Hippocampal formation (tissue), 2 donors: ENCODE measurements at regions not wholly inside any gene's neighbourhood (a gene's known extent, or its start where the extent isn't known, plus 50 kb on each side); places are given as distances from the start of the nearest gene placed in this dataset.
"Not testable (repeated sequence)": the region's sequence is repeated elsewhere in the genome, so short reads cannot be mapped to it uniquely, and the experiment has no call there.

Source experiments
- DNase-seq, 2 donors: peaks; one replicate each; lab custom pipeline; 2025; lab: John Stamatoyannopoulos, UW

DNA sequence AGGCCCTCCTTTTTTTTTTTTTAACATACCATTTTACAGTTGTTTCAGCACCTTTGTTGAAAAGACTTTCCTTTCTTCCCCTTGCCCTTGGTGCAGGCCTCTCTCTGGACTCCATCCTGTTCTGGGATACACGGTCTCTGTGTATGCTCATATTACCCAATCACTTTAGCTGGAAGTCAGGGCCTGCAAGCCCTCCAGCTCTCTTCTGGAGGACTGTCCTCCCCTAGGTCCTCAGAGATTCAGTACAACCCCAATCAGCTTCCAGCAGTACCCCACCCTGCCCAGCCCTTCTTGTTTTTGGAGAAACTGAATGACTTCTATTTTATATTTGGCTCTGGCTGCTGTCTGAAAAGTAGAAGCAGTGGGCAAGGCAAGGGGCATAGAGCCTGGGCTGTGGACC, 270.8 kb downstream of the KLF13 start:
- DNase-seq = no peak

DNA sequence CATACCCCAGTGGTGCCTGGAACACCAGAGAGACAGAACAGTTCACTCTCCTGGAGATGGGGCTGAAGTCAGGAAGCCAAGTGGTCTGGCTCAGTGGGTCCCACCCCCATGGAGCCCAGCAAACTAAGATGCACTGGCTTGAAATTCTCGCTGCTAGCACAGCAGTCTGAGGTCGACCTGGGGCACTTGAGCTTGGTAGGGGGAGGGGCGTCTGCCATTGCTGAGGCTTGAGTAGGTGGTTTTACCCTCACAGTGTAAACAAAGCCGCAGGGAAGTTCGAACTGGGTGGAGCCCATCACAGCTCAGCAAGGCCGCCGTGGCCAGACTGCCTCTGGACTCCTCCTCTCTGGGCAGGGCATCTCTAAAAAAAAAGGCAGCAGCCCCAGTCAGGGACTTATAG, 272.0 kb downstream of the KLF13 start:
- no peak for DNase-seq

DNA sequence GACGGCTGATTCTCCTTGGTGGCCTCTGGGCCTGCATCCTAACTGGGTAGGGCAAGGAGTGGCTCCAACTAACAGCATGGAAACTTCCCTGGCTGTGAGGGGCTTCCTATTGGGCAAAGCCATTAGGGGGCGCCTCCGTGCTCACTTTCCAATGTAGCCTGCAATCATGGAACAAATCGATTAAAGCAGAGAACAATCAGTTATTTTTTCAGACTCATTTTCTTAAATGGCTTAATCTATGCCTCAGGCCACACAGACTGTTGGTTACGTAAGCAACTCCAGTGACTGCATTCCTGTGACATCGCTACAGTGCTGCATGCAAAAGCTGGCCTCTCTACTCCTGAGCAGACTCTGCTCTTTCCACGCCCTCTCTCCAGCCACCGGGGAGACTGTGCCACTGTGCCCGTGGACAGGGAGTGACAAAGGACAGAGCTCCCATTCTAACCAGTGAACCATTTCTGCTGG, 278.9 kb downstream of the KLF13 start:
- peak in 1 of 2 donors; percentile 41 for DNase-seq

DNA sequence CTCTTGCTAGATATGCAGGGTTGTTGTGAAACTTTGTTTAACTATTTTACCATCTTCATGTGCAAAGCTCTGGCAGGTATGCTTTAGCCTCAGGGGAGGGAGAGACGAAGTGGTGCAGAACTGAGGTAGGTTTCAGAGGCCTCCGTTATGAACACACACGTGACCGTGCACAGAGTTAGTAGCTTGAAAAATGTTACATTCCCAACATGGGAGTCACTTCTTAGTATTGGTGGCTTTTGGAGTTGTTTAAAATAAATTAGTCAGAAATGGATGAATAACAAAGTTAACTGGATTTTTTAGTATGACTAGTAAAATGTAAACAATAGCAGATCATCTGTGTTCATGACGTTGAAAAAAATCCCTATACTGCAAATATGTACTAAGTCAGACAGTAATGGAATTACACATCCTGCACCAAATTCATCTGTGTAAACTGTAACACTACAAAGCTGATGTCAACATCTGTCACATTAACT, 279.6 kb downstream of the KLF13 start:
- DNase-seq = no peak

DNA sequence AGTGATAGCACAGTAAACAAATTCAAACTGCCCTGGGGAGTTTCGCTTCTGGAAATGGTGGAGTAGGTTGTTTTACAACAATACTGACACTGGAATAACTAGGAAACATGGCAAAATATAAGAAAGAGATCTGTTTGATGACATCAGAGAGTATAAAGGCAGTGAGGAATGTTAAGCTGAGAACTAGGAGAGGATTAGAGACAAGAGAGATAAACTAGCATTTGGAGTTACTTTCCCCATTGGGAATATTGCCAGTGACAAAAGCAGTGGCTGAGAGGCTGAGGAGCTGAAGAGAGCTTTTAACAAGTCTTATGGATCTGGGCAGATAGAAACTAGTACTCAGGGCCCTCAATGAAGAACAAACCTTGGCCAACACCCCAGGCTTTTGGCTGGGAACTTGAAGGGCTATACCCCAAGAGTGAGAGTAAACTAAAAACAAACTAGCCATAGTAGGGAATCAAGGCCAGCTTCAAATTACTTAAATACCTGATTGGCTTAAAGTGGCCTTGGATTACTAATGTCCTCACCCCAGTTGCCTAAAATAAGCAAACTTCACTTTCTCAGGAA, 280.4 kb downstream of the KLF13 start:
- no peak for DNase-seq

DNA sequence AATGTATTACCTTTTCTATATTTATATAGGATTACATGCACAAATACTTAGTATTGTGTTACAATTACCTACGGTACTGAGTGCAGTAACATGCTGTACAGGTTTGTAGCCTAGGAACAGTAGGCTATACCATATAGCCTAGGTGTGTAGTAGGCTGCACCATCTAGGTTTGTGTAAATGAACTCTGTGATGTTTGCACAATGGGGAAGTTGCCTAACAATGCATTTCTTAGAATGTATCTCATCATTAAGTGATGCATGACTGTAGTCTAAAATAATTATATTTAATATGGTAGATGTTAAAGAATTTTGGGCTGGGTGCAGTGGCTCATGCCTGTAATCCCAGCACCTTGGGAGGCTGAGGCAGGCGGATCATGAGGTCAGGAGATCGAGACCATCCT, 281.0 kb downstream of the KLF13 start:
- DNase-seq = no peak

DNA sequence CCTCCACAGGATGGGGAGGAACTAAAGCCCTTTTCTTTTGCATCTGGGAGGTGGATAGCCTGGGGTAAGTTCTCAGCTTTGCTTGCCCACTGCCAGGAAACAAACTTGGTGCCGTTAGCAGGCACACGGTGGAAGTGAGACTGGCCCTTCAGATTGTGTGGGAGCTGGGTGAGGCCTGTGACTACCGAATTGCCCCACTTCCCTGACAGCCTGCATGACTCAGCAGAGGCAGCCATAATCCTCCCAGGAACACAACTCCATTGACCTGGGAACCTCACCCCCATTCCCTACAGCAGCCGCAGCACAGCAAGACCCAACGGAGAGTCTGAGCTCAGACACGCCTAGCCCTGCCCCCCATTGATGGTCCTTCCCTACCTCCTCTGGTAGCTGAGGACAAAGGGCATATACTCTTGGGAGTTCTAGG, 282.6 kb downstream of the KLF13 start:
- no peak for DNase-seq

DNA sequence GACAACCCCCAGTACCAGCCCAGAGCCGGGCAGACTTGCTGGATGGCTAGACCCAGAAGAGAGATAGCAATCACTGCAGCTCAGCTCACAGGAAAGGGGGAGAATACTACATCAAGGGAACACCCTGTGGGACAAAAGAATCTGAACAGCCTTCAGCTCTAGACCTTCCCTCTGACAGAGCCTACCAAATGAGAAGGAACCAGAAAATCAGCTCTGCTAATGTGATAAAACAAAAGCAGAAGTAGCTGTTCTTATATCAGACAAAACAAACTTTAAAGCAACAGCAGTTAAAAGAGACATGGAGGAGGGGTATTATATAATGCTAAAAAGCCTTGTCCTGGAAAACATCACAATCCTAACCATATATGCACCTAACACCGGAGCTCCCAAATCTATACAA, 283.3 kb downstream of the KLF13 start:
- no peak for DNase-seq

DNA sequence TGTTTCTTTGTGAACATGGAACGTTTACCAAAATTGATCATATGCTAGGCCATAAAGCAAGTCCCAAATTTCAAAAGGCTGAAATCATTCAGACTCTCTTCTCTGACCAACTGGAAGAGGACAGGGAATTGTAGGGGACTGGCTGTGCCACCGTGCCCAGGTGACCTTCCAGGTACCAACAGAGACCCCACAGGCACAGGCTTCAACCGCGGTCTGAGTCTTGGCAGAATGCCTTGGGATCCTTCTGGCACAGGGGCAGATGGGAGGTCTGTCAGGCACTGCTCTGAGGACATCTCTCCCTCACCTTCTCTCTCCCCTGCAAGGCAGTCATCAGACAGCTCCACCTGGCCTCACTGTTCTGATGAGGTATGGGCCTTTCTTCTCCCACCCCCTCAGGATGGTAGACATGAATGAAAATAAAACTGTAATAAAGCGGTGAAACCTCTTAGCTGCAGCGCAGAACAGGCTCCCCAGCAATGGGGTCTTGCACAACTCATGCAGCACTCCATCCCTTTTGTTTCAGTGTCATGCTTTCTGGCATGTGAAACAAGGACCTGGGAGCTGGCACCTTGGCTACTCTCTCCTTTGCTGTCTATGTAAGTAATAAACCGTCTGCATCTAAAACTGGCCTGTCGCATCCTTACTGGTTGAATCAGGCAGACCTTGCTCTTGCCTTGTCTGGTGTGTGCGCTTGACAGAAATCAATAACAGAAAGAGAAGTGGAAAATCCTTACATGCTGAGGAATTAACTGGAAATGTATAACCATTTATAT, 289.2 kb downstream of the KLF13 start:
- no peak for DNase-seq

DNA sequence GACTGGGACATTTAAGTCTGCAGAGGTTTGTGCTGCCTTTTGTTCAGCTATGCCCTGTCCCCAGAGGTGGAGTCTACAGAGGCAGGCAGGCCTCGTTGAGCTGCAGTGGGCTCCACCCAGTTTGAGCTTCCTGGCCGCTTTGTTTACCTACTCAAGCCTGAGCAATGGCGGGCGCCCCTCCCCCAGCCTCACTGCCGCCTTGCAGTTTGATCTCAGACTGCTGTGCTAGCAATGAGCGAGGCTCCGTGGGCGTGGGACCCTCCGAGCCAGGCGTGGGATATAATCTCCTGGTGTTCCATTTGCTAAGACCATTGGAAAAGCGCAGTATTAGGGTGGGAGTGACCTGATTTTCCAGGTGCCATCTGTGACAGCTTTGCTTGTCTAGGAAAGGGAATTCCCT, 296.7 kb downstream of the KLF13 start:
- not testable (repeated sequence) for DNase-seq

DNA sequence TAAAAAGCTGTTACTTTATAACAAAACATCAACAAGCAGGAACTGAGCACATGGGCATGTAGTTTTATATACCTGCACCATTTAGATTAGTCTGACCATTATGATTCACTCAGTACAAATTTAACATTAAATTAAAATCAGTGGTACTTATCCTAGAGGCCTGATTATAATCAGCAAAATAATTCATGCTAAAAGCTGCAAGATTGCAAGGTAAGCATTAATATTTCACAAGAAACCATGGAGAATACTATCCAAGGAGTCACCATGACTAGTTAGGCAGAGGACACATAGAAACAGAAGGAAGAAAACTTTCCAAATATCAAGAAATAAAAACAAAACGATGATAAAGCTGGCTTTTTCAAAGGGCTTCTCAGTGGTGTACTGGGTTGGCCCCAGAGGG, 297.5 kb downstream of the KLF13 start:
- DNase-seq = not testable (repeated sequence)

DNA sequence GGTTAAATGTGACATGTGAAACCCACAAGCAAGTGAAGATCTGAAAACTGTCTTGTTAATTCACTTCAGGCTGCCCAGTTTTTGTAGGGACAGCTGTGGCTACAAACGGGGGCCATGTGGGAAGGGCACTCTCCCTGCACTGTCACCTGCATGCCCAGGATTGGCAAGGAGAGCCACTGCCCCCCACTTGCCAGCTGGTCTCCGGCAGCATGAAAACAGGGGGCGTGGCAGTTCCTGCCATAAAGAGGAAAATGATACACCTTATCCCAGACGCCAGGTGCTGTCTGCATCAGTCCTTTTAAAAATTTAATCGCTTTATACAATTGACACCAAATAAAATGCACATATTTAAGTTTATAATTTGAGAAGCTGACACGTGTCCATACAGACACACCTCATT, 309.1 kb downstream of the KLF13 start:
- DNase-seq = not testable (repeated sequence)

DNA sequence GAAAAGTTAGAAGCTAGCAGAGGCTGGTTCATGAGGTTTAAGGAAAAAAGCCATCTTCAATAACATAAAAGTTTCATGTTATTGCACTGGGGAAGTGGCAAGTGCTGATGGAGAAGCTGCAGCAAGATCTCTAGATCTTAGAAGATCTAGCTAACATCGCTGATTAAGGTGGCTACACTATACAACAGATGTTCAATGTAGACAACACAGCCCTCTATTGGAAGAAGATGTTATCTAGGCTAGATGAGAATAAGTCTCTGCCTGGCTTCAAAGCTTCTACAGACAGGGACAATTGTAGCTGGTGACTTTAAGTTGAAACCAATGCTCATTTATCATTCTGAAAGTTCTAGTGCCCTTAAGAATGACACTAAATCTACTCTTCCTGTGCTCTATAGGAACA, 310.3 kb downstream of the KLF13 start:
- DNase-seq = not testable (repeated sequence)

DNA sequence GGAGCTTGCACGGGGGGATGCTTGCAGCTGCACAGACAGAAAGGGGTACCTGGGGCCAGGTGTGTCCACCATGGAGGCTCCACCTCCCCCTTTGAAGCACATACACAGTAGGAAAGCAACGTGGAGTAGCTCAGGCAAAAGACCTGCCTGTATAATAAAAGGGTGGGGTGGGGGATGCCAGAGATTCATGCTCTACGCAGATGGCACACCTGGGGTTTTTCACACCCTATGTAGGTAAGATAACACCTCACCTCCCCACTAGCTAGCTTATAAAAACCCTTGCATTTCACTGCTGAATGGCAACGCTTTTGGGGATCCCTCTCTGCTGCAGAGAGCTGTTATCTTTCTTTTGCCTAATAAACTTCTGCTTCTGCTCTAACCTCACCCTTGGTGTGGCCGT, 317.3 kb downstream of the KLF13 start:
- DNase-seq = not testable (repeated sequence)

DNA sequence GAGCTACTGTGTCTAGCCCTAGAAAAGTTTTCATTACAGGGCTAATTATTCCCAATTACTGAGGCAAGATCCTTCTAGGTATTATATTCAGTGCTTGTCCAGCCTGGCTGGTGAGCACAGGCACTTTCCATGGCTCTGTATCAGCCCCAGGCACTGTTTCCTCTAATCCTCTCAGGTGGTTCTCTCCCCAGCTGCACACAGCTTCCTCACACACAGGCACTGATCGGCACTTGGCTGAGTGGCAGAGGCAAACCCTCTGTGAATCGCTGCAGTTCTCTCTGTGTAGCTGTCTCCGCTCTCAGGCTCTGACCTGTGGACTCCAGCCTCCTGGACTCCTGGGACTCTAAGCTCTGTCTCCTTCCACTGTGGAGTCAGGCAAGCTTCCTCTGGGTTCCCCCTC, 318.1 kb downstream of the KLF13 start:
- DNase-seq = not testable (repeated sequence)

DNA sequence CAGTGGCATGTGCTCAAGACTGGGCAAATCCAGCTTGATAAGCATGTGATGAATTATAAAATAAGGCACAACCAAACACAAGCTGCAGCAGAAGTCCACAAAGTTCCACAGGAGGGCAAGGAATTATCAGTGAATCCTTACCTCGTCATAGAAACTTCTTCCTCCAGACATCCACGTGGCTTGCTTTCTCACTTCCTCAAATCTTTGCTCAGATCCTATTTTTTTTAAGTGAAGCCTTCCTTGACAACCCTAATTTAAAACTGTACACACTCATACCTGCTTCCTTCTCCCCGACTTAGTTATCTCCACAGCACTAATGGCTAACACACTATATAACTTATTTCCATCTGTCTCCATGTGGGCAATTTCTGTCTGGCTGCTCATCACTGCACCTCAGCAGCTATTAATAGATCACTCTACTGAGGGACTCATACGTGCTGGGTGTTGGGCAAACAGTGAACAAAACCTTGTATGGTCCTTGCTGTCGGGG, 320.7 kb downstream of the KLF13 start:
- DNase-seq = not testable (repeated sequence)

DNA sequence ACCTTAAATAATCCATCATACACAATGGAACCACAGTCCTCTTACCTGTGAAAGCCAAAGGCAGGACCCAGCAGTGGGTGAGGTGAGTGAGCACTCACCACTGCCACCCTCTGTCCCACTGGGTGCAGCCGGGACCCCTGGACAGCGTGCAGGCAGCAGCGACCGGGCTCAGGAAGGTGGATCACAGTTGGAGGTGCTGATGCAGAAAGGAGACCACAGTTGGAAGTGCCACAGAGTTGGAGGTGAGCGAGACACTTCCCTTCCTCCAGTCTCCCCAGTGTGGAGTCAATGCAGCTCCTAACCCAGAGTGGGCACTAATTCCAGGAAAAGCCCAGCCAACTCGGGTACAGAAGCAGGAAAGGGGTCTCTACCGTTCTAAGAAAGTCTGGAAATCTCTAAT, 323.0 kb downstream of the KLF13 start:
- DNase-seq = not testable (repeated sequence)

DNA sequence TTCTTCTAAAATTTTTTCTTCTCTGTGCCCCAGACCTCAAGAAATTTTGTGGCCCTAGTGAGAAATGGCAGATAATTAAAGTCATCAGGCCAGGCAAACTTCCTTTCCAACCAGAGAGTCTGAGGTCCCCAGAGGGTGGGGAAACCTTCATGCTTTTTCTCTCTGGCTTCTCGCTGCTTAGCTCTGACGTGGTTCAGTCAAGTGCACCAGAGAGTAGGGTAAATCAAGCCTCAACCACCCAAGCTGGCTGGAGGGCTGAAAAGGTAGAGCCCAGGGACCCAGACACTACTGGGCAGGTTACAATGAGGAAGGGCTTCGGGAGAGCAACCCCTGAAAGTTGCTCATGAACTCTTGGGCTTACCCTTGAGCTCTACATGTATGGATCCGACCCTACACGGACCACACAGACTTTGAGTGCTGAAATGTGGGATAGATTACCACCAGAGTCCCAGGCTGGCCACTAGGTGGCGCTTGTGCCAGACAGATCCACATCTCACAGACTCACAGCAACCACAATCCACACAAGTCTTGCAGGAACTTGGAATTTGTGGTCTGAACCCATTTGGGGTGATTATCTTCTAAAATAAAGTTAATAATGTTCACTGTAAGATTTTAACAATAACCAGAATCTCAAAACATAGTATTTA, 323.5 kb downstream of the KLF13 start:
- DNase-seq = not testable (repeated sequence)

DNA sequence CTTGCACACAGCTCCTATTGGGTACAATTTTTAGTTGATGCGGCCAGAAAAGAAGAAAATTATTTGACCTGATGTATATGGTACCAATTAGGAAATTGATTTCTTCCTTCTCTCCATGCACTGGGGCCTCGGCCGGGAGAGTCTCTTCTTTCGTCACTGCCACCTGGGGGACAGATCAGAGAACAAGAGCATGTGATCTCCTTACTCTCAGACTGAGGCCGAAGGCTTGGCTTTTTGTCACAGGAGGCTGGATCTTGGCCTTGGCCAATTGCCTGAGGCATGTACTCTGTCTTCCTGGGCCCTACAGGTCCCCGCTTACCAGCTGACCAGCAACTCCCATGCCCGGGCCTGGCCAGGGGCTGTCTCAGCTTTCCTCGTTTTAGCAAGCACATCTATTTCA, 330.3 kb downstream of the KLF13 start:
- DNase-seq = not testable (repeated sequence)

DNA sequence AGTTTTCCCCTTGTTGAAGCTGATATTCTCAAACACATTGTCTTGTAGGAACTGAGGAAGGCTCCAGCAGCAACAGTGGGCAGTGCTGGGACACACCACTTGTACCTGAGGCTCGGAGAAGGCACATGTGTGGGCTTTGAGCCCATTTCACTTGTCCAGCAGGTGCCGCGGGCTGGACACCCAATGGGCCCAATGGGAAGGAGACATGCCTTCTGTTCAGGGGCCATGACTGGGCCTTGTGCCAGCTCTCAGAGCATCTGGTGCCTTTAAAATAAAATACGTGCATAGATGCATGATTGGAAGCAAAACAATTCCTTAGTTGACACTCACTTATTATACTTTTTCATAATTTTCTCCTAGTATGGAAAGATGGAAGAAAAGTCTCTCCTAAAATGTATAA, 334.2 kb downstream of the KLF13 start:
- no peak for DNase-seq

DNA sequence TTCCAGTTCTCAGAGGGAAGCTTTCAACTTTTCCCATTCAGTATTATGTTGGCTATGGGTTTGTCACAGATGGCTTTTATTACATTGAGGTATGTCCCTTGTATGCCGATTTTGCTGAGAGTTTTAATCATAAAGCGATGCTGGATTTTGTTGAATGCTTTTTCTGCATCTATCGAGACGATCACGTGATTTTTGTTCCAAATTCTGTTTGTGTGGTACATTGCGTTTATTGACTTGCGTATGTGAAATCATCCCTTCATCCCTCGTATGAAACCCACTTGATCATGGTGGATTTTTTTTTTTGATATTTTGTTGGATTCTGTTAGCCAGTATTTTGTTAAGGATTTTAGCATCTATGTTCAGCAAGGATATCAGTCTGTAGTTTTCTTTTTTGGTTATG, 339.1 kb downstream of the KLF13 start:
- not testable (repeated sequence) for DNase-seq

DNA sequence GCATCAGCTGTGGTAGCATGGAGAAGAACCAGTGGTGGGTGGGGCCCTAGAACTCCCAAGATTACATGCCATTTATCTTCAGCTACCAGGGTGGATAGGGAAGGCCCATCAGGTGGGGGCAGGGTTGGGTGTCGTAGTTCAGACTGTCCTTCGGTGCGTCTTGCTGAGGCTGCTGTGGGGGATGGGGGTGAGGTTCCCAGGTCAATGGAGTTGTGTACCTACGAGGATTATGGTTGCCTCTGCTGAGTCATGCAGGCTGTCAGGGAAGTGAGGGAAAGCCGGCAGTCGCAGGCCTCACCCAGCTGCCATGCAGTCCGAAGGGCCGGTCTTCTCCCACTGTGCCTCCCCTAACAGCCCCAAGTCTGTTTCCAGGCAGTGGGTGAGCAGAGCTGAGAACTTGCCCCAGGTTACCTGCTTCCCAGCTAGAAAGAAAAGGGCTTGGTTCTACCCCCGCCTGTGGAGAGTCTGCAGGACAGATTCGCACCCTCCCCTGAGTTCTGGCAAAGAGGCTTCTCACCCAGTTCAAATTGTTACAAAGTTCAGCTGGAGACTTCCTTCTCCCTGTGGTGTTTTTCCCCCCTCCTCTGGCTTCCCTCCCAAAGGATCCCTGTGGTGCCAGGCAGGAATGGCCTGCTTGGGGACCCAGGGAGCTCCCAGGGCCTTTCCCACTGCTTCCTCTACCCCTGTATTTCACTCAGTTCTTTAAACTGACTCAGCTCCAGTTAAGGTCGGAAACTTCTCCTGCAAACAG, 342.7 kb downstream of the KLF13 start:
- DNase-seq = not testable (repeated sequence)
